ENCODE measurements at regions not wholly inside any gene's neighbourhood (a gene's known extent, or its start where the extent isn't known, plus 50 kb on each side); places are given as distances from the start of the nearest gene placed in this dataset.

- TF ChIP-seq ARID5B (CRISPR knock-in tag; IDR thresholded peaks at IDR 0.05) (peak; percentile 98), EEA1 (CRISPR knock-in tag; IDR thresholded peaks at IDR 0.05; ENCODE audit: borderline replicate concordance) (no peak), KLF16 (CRISPR knock-in tag; IDR thresholded peaks at IDR 0.05) (peak in 1 of 2 experiments; percentile 91; a peak in 2 of 4 replicates), RBM39 (IDR thresholded peaks at IDR 0.05; ENCODE audit: low read depth, low read length, poor library complexity, severe bottlenecking) (no peak), ZFP37 (CRISPR knock-in tag; IDR thresholded peaks at IDR 0.05; ENCODE audit: borderline replicate concordance) (0 out of 2 replicates have a peak, but pooled peaks have one; percentile 48), ZNF230 (CRISPR knock-in tag; IDR thresholded peaks at IDR 0.05) (0 out of 2 replicates have a peak, but pooled peaks have one; percentile 56), CHCHD3 (CRISPR knock-in tag; IDR thresholded peaks at IDR 0.05) (no peak), ZNF143 (CRISPR knock-in tag; IDR thresholded peaks at IDR 0.05) (0 out of 2 replicates have a peak, but pooled peaks have one; percentile 4), PHF20 (CRISPR knock-in tag; IDR thresholded peaks at IDR 0.05) (no peak), ZNF784 (CRISPR knock-in tag; IDR thresholded peaks at IDR 0.05; ENCODE audit: borderline replicate concordance) (peak; percentile 37; the same call in 1 of the 2 replicates), ZNF83 (CRISPR knock-in tag; IDR thresholded peaks at IDR 0.05; ENCODE audit: borderline replicate concordance) (no peak), ZNF572 (CRISPR knock-in tag; IDR thresholded peaks at IDR 0.05) (no peak), POLR2AphosphoS5 (IDR thresholded peaks at IDR 0.05; ENCODE audit: low read depth, low read length) (peak; percentile 59), PAX8 (CRISPR knock-in tag; IDR thresholded peaks at IDR 0.05; ENCODE audit: borderline replicate concordance) (no peak), ZNF563 (CRISPR knock-in tag; IDR thresholded peaks at IDR 0.05) (no peak), ZNF275 (CRISPR knock-in tag; IDR thresholded peaks at IDR 0.05; ENCODE audit: borderline replicate concordance) (no peak), ZNF724P (CRISPR knock-in tag; IDR thresholded peaks at IDR 0.05; ENCODE audit: borderline replicate concordance) (peak; percentile 66; the same call in 1 of the 2 replicates), ZNF720 (CRISPR knock-in tag; IDR thresholded peaks at IDR 0.05) (no peak), ATF7-NPFF (CRISPR knock-in tag; IDR thresholded peaks at IDR 0.05; ENCODE audit: low read depth) (no peak; the same call in 1 of the 2 replicates), TMF1 (CRISPR knock-in tag; IDR thresholded peaks at IDR 0.05; ENCODE audit: low read depth) (no peak), HDAC1 (CRISPR knock-in tag; IDR thresholded peaks at IDR 0.05) (peak; percentile 89), GLI4 (CRISPR knock-in tag; IDR thresholded peaks at IDR 0.05; ENCODE audit: borderline replicate concordance) (no peak)
Observed at GRCh38 chr20:22525069-22525820, 59.1 kb downstream of the FOXA2 start (continued).

All from HepG2 (cell line).